K562 (cell line): ENCODE measurements at regions not wholly inside any gene's neighbourhood (a gene's known extent, or its start where the extent isn't known, plus 50 kb on each side); places are given as distances from the start of the nearest gene placed in this dataset.

Source experiments
- ATAC-seq: fragments of 200-7000 bp; cut with Tn5 transposase; 3 replicates; pipeline ENCODE4 v1.9.1; 2020; ENCODE audit warnings: moderate library complexity
- BruUV-seq: library from RNA; stranded (reverse); fragments of 400-500 nt; replicated peaks from 2 replicates; lab custom pipeline; 2021; lab: Mats Ljungman, UMichigan
- CTCF ChIA-PET: fragments of 300-600 bp; formaldehyde crosslinking; extraction: SDS; loops from one replicate; lab custom pipeline; 2021; ENCODE audit warnings: low intra/inter-chr PET ratio; lab: Yijun Ruan, JAX
- POLR2A ChIA-PET: fragments of 300-600, 350-650 bp; sonication (Branson Sonifier 250); formaldehyde crosslinking; extraction: SDS; loops from one replicate; lab custom pipeline; 2021; ENCODE audit warnings: antibody characterized with exemption, inconsistent platforms; lab: Yijun Ruan, JAX
- DNase-seq, 4 experiments: peaks; one replicate each; pipeline versions ENCODE4 v3.0.0 to v3.0.0-alpha.2; 2011 to 2018; ENCODE audit warnings: low spot score in 3 of 4, mixed read lengths in 3 of 4; ENCODE audit errors: extremely low read depth in 1 of 4
- FAIRE-seq: peaks from 2 replicates; lab custom pipeline; 2011; peaks lifted over from hg19 to GRCh38; lab: Jason Lieb, UNC
- H2AFZ ChIP-seq: 2 replicates; pipeline ENCODE4 v1.6.0; 2011; ENCODE audit warnings: low read depth, low read length, control low read depth, inconsistent platforms
- H3K27ac ChIP-seq: fragments of 200-600 bp; 3 replicates; pipeline ENCODE4 v1.8.0; 2011; ENCODE audit warnings: low read depth, mild to moderate bottlenecking, control low read depth, inconsistent platforms, low read length, moderate library complexity, mixed read lengths; ENCODE audit errors: extremely low read depth
- H3K27me3 ChIP-seq, 2 experiments: fragments of 300-600 bp in 1 of 2; 2 replicates in 1 of 2; 3 replicates in 1 of 2; pipeline versions ENCODE4 v1.6.0 to v1.8.0; 2011; ENCODE audit warnings: inconsistent platforms in 2 of 2, low read length in 2 of 2, mild to moderate bottlenecking in 1 of 2, mixed read lengths in 1 of 2, moderate library complexity in 1 of 2; ENCODE audit not compliant: control insufficient read depth in 2 of 2, insufficient read depth in 2 of 2
- H3K36me3 ChIP-seq: fragments of 300-600 bp; 3 replicates; pipeline ENCODE4 v1.8.0; 2011; ENCODE audit warnings: mild to moderate bottlenecking, low read length, inconsistent platforms; ENCODE audit not compliant: control insufficient read depth, insufficient read depth
- H3K4me1 ChIP-seq, 2 experiments: fragments of 200-600 bp in 1 of 2; replicated peaks in 1 of 2; 2 replicates in 1 of 2; 3 replicates in 1 of 2; pipeline versions ENCODE4 v1.5.1 to v1.8.0; 2011; ENCODE audit warnings: inconsistent platforms in 2 of 2, low read length in 2 of 2, mild to moderate bottlenecking in 1 of 2, mixed read lengths in 1 of 2, moderate library complexity in 1 of 2; ENCODE audit not compliant: control insufficient read depth in 2 of 2, insufficient read depth in 2 of 2
- H3K4me2 ChIP-seq: 2 replicates; pipeline ENCODE4 v1.6.1; 2011; ENCODE audit warnings: low read length, control low read depth, inconsistent platforms, mixed read lengths; ENCODE audit not compliant: insufficient read depth
- H3K4me3 ChIP-seq: fragments of 200-600 bp; sonication (generic), shearing (Covaris generic); 2 replicates; pipeline ENCODE4 v1.5.1; 2016; ENCODE audit warnings: control low read depth, inconsistent platforms
- H3K79me2 ChIP-seq: fragments of 200-600 bp; 3 replicates; pipeline ENCODE4 v1.8.0; 2011; ENCODE audit warnings: low read length, inconsistent platforms; ENCODE audit not compliant: control insufficient read depth, insufficient read depth
- H3K9ac ChIP-seq, 2 experiments: 2 replicates each; pipeline versions ENCODE4 v1.6.0 to v1.6.1; 2011; ENCODE audit warnings: low read depth in 2 of 2, low read length in 2 of 2, control low read depth in 1 of 2, inconsistent platforms in 1 of 2, mild to moderate bottlenecking in 1 of 2, mixed read lengths in 1 of 2; ENCODE audit not compliant: insufficient read depth in 1 of 2
- H3K9me1 ChIP-seq: one replicate; pipeline ENCODE4 v1.6.0; 2011; ENCODE audit warnings: inconsistent platforms, mild to moderate bottlenecking, low read length, moderate library complexity; ENCODE audit not compliant: control insufficient read depth, insufficient read depth
- H3K9me3 ChIP-seq: replicated peaks from 2 replicates; pipeline ENCODE4 v1.5.1; 2011; ENCODE audit warnings: low read depth, low read length, inconsistent platforms; ENCODE audit not compliant: control insufficient read depth, insufficient read depth
- H4K20me1 ChIP-seq: replicated peaks from 2 replicates; pipeline ENCODE4 v1.6.1; 2011; ENCODE audit warnings: low read length, inconsistent platforms, mixed read lengths; ENCODE audit not compliant: control insufficient read depth, insufficient read depth
- ARHGAP35 ChIP-seq: fragments of 450-650 bp; IDR thresholded peaks from 2 replicates; pipeline ENCODE4 v1.6.1; 2018; ENCODE audit not compliant: partially characterized antibody
- ATF7 ChIP-seq: fragments of 450-650 bp; IDR thresholded peaks from 2 replicates; pipeline ENCODE4 v1.7.1; 2014; ENCODE audit warnings: mild to moderate bottlenecking, moderate library complexity
- BHLHE40 ChIP-seq: IDR thresholded peaks from 2 replicates; pipeline ENCODE4 v1.6.1; 2011; ENCODE audit warnings: low read length, improper control_type of control experiment
- DLX4 ChIP-seq: fragments of 250-450 bp; sonication (Bioruptor Pico); IDR thresholded peaks from 2 replicates; pipeline ENCODE4 v1.6.1; 2021; ENCODE audit warnings: mild to moderate bottlenecking
- ETS1 ChIP-seq: conservative IDR thresholded peaks from 2 replicates; pipeline ENCODE4 v1.6.1; 2011; ENCODE audit warnings: low read depth, mild to moderate bottlenecking, low read length; ENCODE audit not compliant: control insufficient read depth
- KDM2B ChIP-seq: fragments of 250-450 bp; sonication (Bioruptor Pico); IDR thresholded peaks from 2 replicates; pipeline ENCODE4 v1.8.0; 2021; ENCODE audit warnings: mild to moderate bottlenecking, moderate library complexity
- KDM4B ChIP-seq, 2 experiments: fragments of 450-650 bp in 1 of 2; sonication (generic) in 1 of 2; IDR thresholded peaks; 2 replicates each; pipeline ENCODE4 v1.6.1; 2016 to 2017; ENCODE audit warnings: borderline replicate concordance in 2 of 2, antibody characterized with exemption in 1 of 2, low read depth in 1 of 2, mild to moderate bottlenecking in 1 of 2
- NCOA1 ChIP-seq: fragments of 450-650 bp; IDR thresholded peaks from 2 replicates; pipeline ENCODE4 v1.6.1; 2016; ENCODE audit warnings: low read depth
- POLR3G ChIP-seq: IDR thresholded peaks from 2 replicates; pipeline ENCODE4 v1.6.1; 2011; ENCODE audit not compliant: insufficient read length, insufficient replicate concordance; ENCODE audit errors: extremely low read depth
- RFX5 ChIP-seq: IDR thresholded peaks from 2 replicates; pipeline ENCODE4 v1.6.1; 2011; ENCODE audit warnings: low read depth, mild to moderate bottlenecking, improper control_type of control experiment, low read length
- SAFB ChIP-seq: fragments of 200-400 bp; formaldehyde crosslinking; IDR thresholded peaks from 2 replicates; pipeline ENCODE4 v1.6.1; 2017; ENCODE audit warnings: low read depth, low read length, borderline replicate concordance
- SLC30A9 ChIP-seq: fragments of 250-450 bp; sonication (Bioruptor Pico); IDR thresholded peaks from 2 replicates; pipeline ENCODE4 v1.8.0; 2022; ENCODE audit warnings: mild to moderate bottlenecking, moderate library complexity
- STAT5B ChIP-seq: fragments of 250-450 bp; sonication (Bioruptor Pico); IDR thresholded peaks from 2 replicates; pipeline ENCODE4 v1.8.0; 2021; ENCODE audit warnings: mild to moderate bottlenecking, inconsistent platforms
- ZFP1 ChIP-seq: fragments of 450-650 bp; formaldehyde crosslinking; IDR thresholded peaks from 2 replicates; pipeline ENCODE4 v1.4.0; 2020; ENCODE audit warnings: mild to moderate bottlenecking, mixed read lengths
- ZNF785 ChIP-seq: fragments of 250-450 bp; sonication (Bioruptor Pico); IDR thresholded peaks from 2 replicates; pipeline ENCODE4 v1.4.0; 2020; ENCODE audit warnings: mild to moderate bottlenecking
- ZZZ3 ChIP-seq: fragments of 450-650 bp; IDR thresholded peaks from 2 replicates; pipeline ENCODE4 v1.6.1; 2016; ENCODE audit warnings: antibody characterized with exemption, mild to moderate bottlenecking, moderate library complexity
- WGBS: fragments of 100-300 bp; shearing (Covaris generic); methylation state at CpG from one replicate; pipeline ENCODE4 v1.1.6; 2016; ENCODE audit warnings: low coverage, mixed read lengths; ENCODE audit not compliant: insufficient coverage; ENCODE audit errors: missing lambda C conversion rate; 5-methylcytosine and 5-hydroxymethylcytosine counted together
- in situ Hi-C: fragments of 300-500 bp; cut with MboI; formaldehyde crosslinking; loops from 4 replicates; pipeline ENCODE4 v1.15.0; 2018; ENCODE audit warnings: inconsistent platforms, mixed read lengths
- intact Hi-C: fragments of 100-400 bp; cut with micrococcal nuclease; formaldehyde crosslinking; loops from 2 replicates; pipeline ENCODE4 v1.14.2; 2022
- TF ChIP-seq, protein P1 (sequence below): sonication (generic); formaldehyde crosslinking; IDR thresholded peaks from 2 replicates; pipeline ENCODE4 v1.8.0; 2022; ENCODE audit warnings: mild to moderate bottlenecking, missing genetic modification reagents
- TF ChIP-seq, protein P2 (sequence below): fragments of 450-650 bp; IDR thresholded peaks from 2 replicates; pipeline ENCODE4 v1.7.0; 2016; ENCODE audit warnings: borderline replicate concordance

DNA sequence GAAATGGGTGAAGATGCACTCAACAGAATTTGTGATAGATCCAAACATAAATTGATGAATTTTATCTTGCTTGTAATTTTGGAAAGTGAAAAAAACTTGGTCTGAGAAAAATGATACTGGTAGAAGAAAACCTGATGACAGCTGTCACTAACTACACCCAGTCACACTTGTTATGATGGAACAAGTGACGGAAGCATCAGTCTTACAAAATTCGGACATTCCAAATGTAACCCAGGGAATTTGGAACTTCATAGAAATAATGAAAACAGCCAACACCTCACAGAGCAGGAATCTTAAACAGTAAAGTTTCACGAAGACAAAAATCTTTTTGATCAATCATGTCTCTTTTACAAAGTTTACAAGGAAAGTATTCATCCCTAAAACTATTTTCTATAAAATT, 123.9 kb downstream of the RIN2 start (continued):
- TF ChIP-seq ARHGAP35: no peak
- no peak for TF ChIP-seq KDM4B (IDR thresholded peaks at IDR 0.05; ENCODE audit: borderline replicate concordance in 2 of 2, low read depth in 1 of 2)
- no peak for TF ChIP-seq STAT5B (CRISPR knock-in tag)
- TF ChIP-seq, all 486 proteins: peak for 0

DNA sequence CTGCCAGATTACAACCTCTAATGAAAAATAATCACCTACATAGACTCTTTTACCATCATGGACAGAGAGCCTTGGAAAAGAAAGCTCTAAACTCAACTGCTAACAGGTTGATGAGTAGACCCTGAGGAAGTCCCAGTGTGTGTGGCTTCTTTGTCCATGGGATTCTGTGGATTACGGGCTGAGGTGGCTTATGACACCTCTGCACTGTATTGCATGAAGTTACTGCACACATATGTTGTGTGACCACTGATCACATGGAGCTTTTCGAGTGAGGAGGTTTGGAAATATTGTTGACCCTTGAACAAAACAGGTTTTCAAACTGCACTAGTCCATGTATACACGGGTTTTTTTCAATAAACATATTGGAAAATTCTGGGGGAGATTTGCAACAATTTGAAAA, 124.4 kb downstream of the RIN2 start:
- intact Hi-C loops: no loop called here
- Histone ChIP-seq H3K27ac (no peak overlapping the region), H3K4me3 (no peak overlapping the region), H3K9me3 (no peaks in the 10 kb centered on the region), H3K27me3 (no peaks in the 10 kb centered on the region), H3K9me1 (no peaks in the 10 kb centered on the region), H3K79me2 (no peaks in the 10 kb centered on the region), H3K9ac (no peak overlapping the region), H3K4me2 (no peak overlapping the region), H3K36me3 (no peaks in the 10 kb centered on the region), H2AFZ (no peak overlapping the region), H3K4me1 (no peaks in the 10 kb centered on the region), H4K20me1 (no peaks in the 10 kb centered on the region)
- WGBS: 0% methylated on average over 3 of the region's 3 CpGs
- BruUV-seq: no TSS peak
- FAIRE-seq: no peak
- no peak for DNase-seq
- ChIA-PET POLR2A (interaction anchor here (0.6 to 0.7 kb wide), 2 partner anchors 13 to 299 kb away, joined by 3 to 6 read pairs; no protein-coding TSS in a partner anchor), CTCF (no interaction called here)
- no peak for ATAC-seq
- in situ Hi-C loops: no loop called here
- no peak for TF ChIP-seq RFX5
- no peak for TF ChIP-seq ZFP1 (CRISPR knock-in tag)
- no peak for TF ChIP-seq ETS1
- TF ChIP-seq POLR3G: no peak
- TF ChIP-seq ZZZ3: no peak
- TF ChIP-seq ATF7: no peak
- TF ChIP-seq KDM2B (CRISPR knock-in tag): no peak
- TF ChIP-seq, protein P1, sequence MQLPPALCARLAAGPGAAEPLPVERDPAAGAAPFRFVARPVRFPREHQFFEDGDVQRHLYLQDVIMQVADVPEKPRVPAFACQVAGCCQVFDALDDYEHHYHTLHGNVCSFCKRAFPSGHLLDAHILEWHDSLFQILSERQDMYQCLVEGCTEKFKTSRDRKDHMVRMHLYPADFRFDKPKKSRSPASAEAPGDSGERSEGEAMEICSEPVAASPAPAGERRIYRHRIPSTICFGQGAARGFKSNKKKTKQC (CRISPR knock-in tag): no peak
- TF ChIP-seq SAFB: no peak
- no peak for TF ChIP-seq ZNF785 (CRISPR knock-in tag)
- TF ChIP-seq SLC30A9 (CRISPR knock-in tag): no peak
- TF ChIP-seq NCOA1: no peak
- no peak for TF ChIP-seq BHLHE40
- TF ChIP-seq, protein P2, sequence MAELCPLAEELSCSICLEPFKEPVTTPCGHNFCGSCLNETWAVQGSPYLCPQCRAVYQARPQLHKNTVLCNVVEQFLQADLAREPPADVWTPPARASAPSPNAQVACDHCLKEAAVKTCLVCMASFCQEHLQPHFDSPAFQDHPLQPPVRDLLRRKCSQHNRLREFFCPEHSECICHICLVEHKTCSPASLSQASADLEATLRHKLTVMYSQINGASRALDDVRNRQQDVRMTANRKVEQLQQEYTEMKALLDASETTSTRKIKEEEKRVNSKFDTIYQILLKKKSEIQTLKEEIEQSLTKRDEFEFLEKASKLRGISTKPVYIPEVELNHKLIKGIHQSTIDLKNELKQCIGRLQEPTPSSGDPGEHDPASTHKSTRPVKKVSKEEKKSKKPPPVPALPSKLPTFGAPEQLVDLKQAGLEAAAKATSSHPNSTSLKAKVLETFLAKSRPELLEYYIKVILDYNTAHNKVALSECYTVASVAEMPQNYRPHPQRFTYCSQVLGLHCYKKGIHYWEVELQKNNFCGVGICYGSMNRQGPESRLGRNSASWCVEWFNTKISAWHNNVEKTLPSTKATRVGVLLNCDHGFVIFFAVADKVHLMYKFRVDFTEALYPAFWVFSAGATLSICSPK: no peak
- no peak for TF ChIP-seq DLX4 (CRISPR knock-in tag)
